ENCODE measurements at regions not wholly inside any gene's neighbourhood (a gene's known extent, or its start where the extent isn't known, plus 50 kb on each side); places are given as distances from the start of the nearest gene placed in this dataset.

DNA sequence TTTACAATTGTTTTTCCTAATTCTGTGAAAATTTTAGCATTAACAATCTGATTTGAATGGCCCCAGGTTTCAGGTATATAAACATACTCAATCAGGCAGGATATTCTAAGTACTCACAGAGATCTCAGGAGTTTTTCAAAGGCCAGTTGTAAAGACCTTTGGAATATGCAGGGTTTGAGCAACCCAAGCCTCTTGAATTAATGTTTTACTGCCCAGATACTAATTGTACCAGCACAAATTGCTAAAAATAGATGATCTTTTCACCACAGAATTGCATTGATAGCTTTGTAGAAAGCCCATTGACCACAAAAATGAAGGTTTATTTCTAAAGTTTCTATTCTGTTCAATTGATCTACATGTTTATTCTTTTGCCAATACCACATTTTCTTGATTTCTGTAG is 186.5 kb downstream of the OSTF1 start:
- no peak overlapping the region for H3K4me3 ChIP-seq (ENCODE audit: low read length)
- TF ChIP-seq EZH2 (IDR thresholded peaks at IDR 0.05; ENCODE audit: borderline replicate concordance, insufficient read depth, low read length, poor library complexity, severe bottlenecking) (no peak), EP300 (conservative IDR thresholded peaks at IDR 0.05; ENCODE audit: poor library complexity, severe bottlenecking) (no peak), POLR2AphosphoS5 (IDR thresholded peaks at IDR 0.05) (no peak), MXI1 (conservative IDR thresholded peaks at IDR 0.05; ENCODE audit: poor library complexity, severe bottlenecking) (no peak), RAD21 (conservative IDR thresholded peaks at IDR 0.05) (no peak), TAF1 (IDR thresholded peaks at IDR 0.05; ENCODE audit: low read depth) (no peak), SMC3 (conservative IDR thresholded peaks at IDR 0.05; ENCODE audit: poor library complexity) (no peak)
- TF ChIP-seq, protein P1, sequence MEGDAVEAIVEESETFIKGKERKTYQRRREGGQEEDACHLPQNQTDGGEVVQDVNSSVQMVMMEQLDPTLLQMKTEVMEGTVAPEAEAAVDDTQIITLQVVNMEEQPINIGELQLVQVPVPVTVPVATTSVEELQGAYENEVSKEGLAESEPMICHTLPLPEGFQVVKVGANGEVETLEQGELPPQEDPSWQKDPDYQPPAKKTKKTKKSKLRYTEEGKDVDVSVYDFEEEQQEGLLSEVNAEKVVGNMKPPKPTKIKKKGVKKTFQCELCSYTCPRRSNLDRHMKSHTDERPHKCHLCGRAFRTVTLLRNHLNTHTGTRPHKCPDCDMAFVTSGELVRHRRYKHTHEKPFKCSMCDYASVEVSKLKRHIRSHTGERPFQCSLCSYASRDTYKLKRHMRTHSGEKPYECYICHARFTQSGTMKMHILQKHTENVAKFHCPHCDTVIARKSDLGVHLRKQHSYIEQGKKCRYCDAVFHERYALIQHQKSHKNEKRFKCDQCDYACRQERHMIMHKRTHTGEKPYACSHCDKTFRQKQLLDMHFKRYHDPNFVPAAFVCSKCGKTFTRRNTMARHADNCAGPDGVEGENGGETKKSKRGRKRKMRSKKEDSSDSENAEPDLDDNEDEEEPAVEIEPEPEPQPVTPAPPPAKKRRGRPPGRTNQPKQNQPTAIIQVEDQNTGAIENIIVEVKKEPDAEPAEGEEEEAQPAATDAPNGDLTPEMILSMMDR (IDR thresholded peaks at IDR 0.05; ENCODE audit: poor library complexity, severe bottlenecking) = no peak

DNA sequence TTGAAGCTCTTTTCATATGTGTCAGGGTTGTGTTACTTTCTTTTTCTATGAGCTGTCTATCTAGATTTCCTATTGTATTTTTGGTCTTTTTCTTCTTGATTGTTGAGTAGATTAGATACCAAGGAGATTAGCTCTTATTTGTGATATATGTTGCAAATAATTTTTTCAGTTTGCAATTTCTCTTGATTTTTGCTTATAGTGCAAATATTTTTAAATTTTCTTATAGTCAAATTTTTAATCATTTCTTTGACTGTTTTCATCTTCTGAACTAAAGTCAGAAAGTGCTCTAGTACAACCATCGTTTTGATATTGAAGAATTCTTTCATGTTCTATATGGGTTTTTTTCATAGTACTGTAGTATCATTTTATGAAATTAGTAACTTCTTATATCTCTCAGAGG is 193.7 kb downstream of the OSTF1 start:
- H2AFZ ChIP-seq (ENCODE audit: low read depth, low read length) = no peak overlapping the region
- H3K9me3 ChIP-seq (ENCODE audit: low read length) = peaks cover 4% of the 10 kb centered on the region
- no peaks in the 10 kb centered on the region for H3F3A ChIP-seq (ENCODE audit: insufficient read depth, low read length, poor library complexity, severe bottlenecking)
- no peaks in the 10 kb centered on the region for H3K27me3 ChIP-seq (ENCODE audit: insufficient read depth, low read depth, low read length)
- no peak overlapping the region for H3K27ac ChIP-seq (ENCODE audit: low read length)
- H3K79me2 ChIP-seq (replicated peaks; ENCODE audit: insufficient read depth, low read length) = no peaks in the 10 kb centered on the region
- no peak overlapping the region for H3K4me3 ChIP-seq (ENCODE audit: low read length)
- H3K9ac ChIP-seq (ENCODE audit: low read length) = no peak overlapping the region
- no peaks in the 10 kb centered on the region for H3K9me2 ChIP-seq (ENCODE audit: insufficient read depth, low read length)
- H3K4me2 ChIP-seq (ENCODE audit: low read length) = no peak overlapping the region
- no peaks in the 10 kb centered on the region for H3K36me3 ChIP-seq (ENCODE audit: insufficient read depth, low read length)
- H4K20me1 ChIP-seq (ENCODE audit: insufficient read depth) = no peaks in the 10 kb centered on the region
- TF ChIP-seq SMC3 (conservative IDR thresholded peaks at IDR 0.05; ENCODE audit: poor library complexity) (no peak), EP300 (conservative IDR thresholded peaks at IDR 0.05; ENCODE audit: poor library complexity, severe bottlenecking) (no peak), EZH2 (IDR thresholded peaks at IDR 0.05; ENCODE audit: borderline replicate concordance, insufficient read depth, low read length, poor library complexity, severe bottlenecking) (no peak), POLR2AphosphoS5 (IDR thresholded peaks at IDR 0.05) (no peak), RAD21 (conservative IDR thresholded peaks at IDR 0.05) (no peak), TAF1 (IDR thresholded peaks at IDR 0.05; ENCODE audit: low read depth) (no peak), MXI1 (conservative IDR thresholded peaks at IDR 0.05; ENCODE audit: poor library complexity, severe bottlenecking) (no peak)
- TF ChIP-seq, protein P2, sequence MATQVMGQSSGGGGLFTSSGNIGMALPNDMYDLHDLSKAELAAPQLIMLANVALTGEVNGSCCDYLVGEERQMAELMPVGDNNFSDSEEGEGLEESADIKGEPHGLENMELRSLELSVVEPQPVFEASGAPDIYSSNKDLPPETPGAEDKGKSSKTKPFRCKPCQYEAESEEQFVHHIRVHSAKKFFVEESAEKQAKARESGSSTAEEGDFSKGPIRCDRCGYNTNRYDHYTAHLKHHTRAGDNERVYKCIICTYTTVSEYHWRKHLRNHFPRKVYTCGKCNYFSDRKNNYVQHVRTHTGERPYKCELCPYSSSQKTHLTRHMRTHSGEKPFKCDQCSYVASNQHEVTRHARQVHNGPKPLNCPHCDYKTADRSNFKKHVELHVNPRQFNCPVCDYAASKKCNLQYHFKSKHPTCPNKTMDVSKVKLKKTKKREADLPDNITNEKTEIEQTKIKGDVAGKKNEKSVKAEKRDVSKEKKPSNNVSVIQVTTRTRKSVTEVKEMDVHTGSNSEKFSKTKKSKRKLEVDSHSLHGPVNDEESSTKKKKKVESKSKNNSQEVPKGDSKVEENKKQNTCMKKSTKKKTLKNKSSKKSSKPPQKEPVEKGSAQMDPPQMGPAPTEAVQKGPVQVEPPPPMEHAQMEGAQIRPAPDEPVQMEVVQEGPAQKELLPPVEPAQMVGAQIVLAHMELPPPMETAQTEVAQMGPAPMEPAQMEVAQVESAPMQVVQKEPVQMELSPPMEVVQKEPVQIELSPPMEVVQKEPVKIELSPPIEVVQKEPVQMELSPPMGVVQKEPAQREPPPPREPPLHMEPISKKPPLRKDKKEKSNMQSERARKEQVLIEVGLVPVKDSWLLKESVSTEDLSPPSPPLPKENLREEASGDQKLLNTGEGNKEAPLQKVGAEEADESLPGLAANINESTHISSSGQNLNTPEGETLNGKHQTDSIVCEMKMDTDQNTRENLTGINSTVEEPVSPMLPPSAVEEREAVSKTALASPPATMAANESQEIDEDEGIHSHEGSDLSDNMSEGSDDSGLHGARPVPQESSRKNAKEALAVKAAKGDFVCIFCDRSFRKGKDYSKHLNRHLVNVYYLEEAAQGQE (IDR thresholded peaks at IDR 0.05; ENCODE audit: borderline replicate concordance) = no peak
- TF ChIP-seq, protein P1 (IDR thresholded peaks at IDR 0.05; ENCODE audit: poor library complexity, severe bottlenecking) = no peak

More for the DNA sequence above, 186.5 kb downstream of the OSTF1 start:
- Histone ChIP-seq H3F3A (ENCODE audit: insufficient read depth, low read length, poor library complexity, severe bottlenecking) (no peaks in the 10 kb centered on the region), H3K27me3 (ENCODE audit: insufficient read depth, low read depth, low read length) (no peaks in the 10 kb centered on the region), H2AFZ (ENCODE audit: low read depth, low read length) (no peak overlapping the region), H3K9ac (ENCODE audit: low read length) (no peak overlapping the region), H3K36me3 (ENCODE audit: insufficient read depth, low read length) (no peaks in the 10 kb centered on the region), H4K20me1 (ENCODE audit: insufficient read depth) (no peaks in the 10 kb centered on the region), H3K4me2 (ENCODE audit: low read length) (no peak overlapping the region), H3K9me2 (ENCODE audit: insufficient read depth, low read length) (no peaks in the 10 kb centered on the region), H3K79me2 (replicated peaks; ENCODE audit: insufficient read depth, low read length) (no peaks in the 10 kb centered on the region), H3K9me3 (ENCODE audit: low read length) (peaks cover 6% of the 10 kb centered on the region), H3K27ac (ENCODE audit: low read length) (no peak overlapping the region)
